ENCODE measurements at regions not wholly inside any gene's neighbourhood (a gene's known extent, or its start where the extent isn't known, plus 50 kb on each side); places are given as distances from the start of the nearest gene placed in this dataset.

DNA sequence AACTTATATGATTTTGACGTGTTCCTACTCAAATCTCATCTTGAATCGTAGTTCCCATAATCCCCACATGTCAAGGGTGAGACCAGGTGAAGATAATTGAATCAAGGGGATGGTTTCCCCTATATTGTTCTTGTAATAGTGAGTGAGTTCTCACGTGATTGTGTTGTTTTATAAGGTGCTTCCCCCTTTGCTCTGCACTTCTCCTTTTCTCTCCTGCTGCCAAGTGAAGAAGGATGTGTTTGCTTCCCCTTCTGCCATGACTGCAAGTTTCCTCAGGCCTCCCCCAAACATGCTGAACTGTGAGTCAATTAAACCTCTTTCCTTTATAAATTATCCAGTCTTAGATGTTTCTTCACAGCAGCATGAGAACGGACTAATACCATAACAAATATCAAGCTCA, 83.2 kb downstream of the MANEA start:
- Mint-ChIP-seq H3K27ac (no peak overlapping the region), H3K4me1 (ENCODE audit: unreplicated experiment) (no peaks in the 10 kb centered on the region), H3K9me3 (no peaks in the 10 kb centered on the region), H3K27me3 (no peaks in the 10 kb centered on the region), H3K4me3 (no peak overlapping the region), H3K36me3 (no peaks in the 10 kb centered on the region)
- TF ChIP-seq CTCF (conservative IDR thresholded peaks at IDR 0.05), result no peak
- no peak for DNase-seq (ENCODE audit: extremely low spot score, unreplicated experiment)

- TF ChIP-seq CTCF (conservative IDR thresholded peaks at IDR 0.05), result no peak
- Mint-ChIP-seq H3K4me3 (no peak overlapping the region), H3K9me3 (peaks cover 9% of the 10 kb centered on the region), H3K27me3 (no peaks in the 10 kb centered on the region), H3K4me1 (ENCODE audit: unreplicated experiment) (no peaks in the 10 kb centered on the region), H3K27ac (no peak overlapping the region), H3K36me3 (no peaks in the 10 kb centered on the region)
- peak; percentile 67 for DNase-seq (ENCODE audit: extremely low spot score, unreplicated experiment)
Observed at GRCh38 chr6:95670011-95670463, 92.7 kb downstream of the MANEA start.

GRCh38 chr6:95676011-95676628, 98.8 kb downstream of the MANEA start:
- Mint-ChIP-seq H3K36me3 (no peaks in the 10 kb centered on the region), H3K4me1 (ENCODE audit: unreplicated experiment) (no peaks in the 10 kb centered on the region), H3K9me3 (no peaks in the 10 kb centered on the region), H3K27ac (no peak overlapping the region), H3K4me3 (no peak overlapping the region), H3K27me3 (no peaks in the 10 kb centered on the region)
- no peak for DNase-seq (ENCODE audit: extremely low spot score, unreplicated experiment)
- no peak for TF ChIP-seq CTCF (conservative IDR thresholded peaks at IDR 0.05)

- Mint-ChIP-seq H3K9me3 (no peaks in the 10 kb centered on the region), H3K27me3 (no peaks in the 10 kb centered on the region), H3K4me1 (ENCODE audit: unreplicated experiment) (no peaks in the 10 kb centered on the region), H3K27ac (no peak overlapping the region), H3K36me3 (no peaks in the 10 kb centered on the region), H3K4me3 (no peak overlapping the region)
- DNase-seq (ENCODE audit: extremely low spot score, unreplicated experiment), result no peak
- no peak for TF ChIP-seq CTCF (conservative IDR thresholded peaks at IDR 0.05)
Observed at GRCh38 chr6:95679981-95680380, 102.6 kb downstream of the MANEA start.

DNA sequence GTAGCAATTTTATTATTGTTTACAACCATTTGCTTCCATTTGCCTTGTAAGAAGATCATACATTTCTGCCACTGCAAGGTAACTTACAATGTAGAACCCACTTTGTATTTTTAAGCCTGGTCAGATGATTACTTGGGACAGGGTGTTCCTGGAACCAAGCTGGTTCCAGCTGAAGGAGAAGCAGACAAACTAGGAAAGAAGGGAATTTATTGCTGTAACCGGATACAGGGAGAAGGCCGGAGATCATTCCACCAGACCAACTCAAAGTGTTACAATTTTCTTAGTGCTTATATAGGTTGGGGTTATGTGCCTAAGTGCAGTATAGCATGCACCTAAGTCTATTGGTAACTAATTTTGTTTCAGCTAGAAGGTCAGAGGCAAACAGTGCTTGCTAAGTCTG, 104.4 kb downstream of the MANEA start:
- H3K4me1 Mint-ChIP-seq (ENCODE audit: unreplicated experiment), result no peaks in the 10 kb centered on the region
- H3K4me3 Mint-ChIP-seq, result no peak overlapping the region
- no peaks in the 10 kb centered on the region for H3K36me3 Mint-ChIP-seq
- H3K9me3 Mint-ChIP-seq, result no peaks in the 10 kb centered on the region
- no peak overlapping the region for H3K27ac Mint-ChIP-seq
- H3K27me3 Mint-ChIP-seq, result no peaks in the 10 kb centered on the region
- TF ChIP-seq CTCF (conservative IDR thresholded peaks at IDR 0.05), result no peak
- no peak for DNase-seq (ENCODE audit: extremely low spot score, unreplicated experiment)

GRCh38 chr6:95682476-95682875, 105.1 kb downstream of the MANEA start:
- Mint-ChIP-seq H3K4me1 (ENCODE audit: unreplicated experiment) (no peaks in the 10 kb centered on the region), H3K9me3 (no peaks in the 10 kb centered on the region), H3K27me3 (no peaks in the 10 kb centered on the region), H3K36me3 (no peaks in the 10 kb centered on the region), H3K4me3 (no peak overlapping the region), H3K27ac (no peak overlapping the region)
- DNase-seq (ENCODE audit: extremely low spot score, unreplicated experiment), result no peak
- TF ChIP-seq CTCF (conservative IDR thresholded peaks at IDR 0.05), result no peak
